ENCODE measurements at regions not wholly inside any gene's neighbourhood (a gene's known extent, or its start where the extent isn't known, plus 50 kb on each side); places are given as distances from the start of the nearest gene placed in this dataset.

DNA sequence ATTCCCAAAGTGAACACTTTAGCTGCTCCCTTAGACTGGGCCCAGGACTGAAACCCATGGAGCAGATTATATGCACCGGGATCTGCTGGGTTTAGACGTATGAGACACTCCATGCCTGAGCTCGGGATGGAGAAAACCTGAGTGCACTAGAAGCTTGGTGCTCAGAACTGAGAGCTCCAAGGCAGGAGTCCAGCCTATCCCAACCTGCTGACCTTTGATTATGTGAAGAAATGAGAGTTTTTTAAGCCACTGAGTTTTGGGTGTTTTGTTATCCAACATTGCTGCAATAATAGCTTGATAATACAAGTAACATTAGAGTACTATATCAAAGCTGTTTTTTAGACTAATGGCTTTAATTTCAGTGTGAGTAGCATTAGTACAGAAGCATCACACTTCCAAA lies 131.5 kb upstream of the KCNK1 start:
- no peak overlapping the region for H3K27ac Mint-ChIP-seq
- Histone ChIP-seq H3T11ph (ENCODE audit: low read length) (no peak overlapping the region), H3K79me1 (ENCODE audit: insufficient read depth, low read depth, low read length, poor library complexity, severe bottlenecking) (no peaks in the 10 kb centered on the region), H3K18ac (ENCODE audit: insufficient read length, low read depth, low read length) (no peak overlapping the region), H2BK120ac (ENCODE audit: low read depth, low read length, poor library complexity, severe bottlenecking) (no peak overlapping the region), H2BK20ac (ENCODE audit: low read depth, low read length, poor library complexity, severe bottlenecking) (no peak overlapping the region), H3K27ac (ENCODE audit: insufficient read length, low read depth, low read length) (no peak overlapping the region), H4K5ac (ENCODE audit: insufficient read length, low read depth, low read length) (no peak overlapping the region), H3K56ac (ENCODE audit: insufficient read length, low read depth, low read length) (no peak overlapping the region), H4K8ac (replicated peaks; ENCODE audit: insufficient read length, low read depth, low read length) (no peak overlapping the region), H3K9me3 (ENCODE audit: control insufficient read depth, low read depth, low read length) (no peaks in the 10 kb centered on the region), H3K4ac (ENCODE audit: low read depth, low read length) (no peak overlapping the region), H2AK5ac (ENCODE audit: insufficient read length, low read length) (no peak overlapping the region), H3K14ac (ENCODE audit: insufficient read depth, low read length) (no peak overlapping the region), H4K91ac (ENCODE audit: insufficient read length, low read depth, low read length) (no peak overlapping the region), H3K23ac (ENCODE audit: insufficient read length, low read depth, low read length) (no peak overlapping the region), H2BK12ac (ENCODE audit: insufficient read length, low read depth, low read length) (no peak overlapping the region), H3K23me2 (ENCODE audit: insufficient read length, low read depth, low read length, poor library complexity, severe bottlenecking) (no peaks in the 10 kb centered on the region), H3K4me1 (ENCODE audit: insufficient read depth, low read length) (no peaks in the 10 kb centered on the region), H4K20me1 (ENCODE audit: control insufficient read depth, insufficient read depth, insufficient read length) (no peaks in the 10 kb centered on the region), H3K4me2 (ENCODE audit: insufficient read depth, insufficient read length, low read length) (no peak overlapping the region), H3K79me2 (ENCODE audit: insufficient read depth, low read length) (no peaks in the 10 kb centered on the region), H2AFZ (ENCODE audit: low read length) (no peak overlapping the region), H2BK5ac (ENCODE audit: insufficient read length, low read length) (no peak overlapping the region), H3K27me3 (ENCODE audit: insufficient read depth, low read length) (no peaks in the 10 kb centered on the region), H3K9ac (ENCODE audit: extremely low read depth, insufficient read length, low read length) (no peak overlapping the region), H2BK15ac (ENCODE audit: low read depth, low read length) (no peak overlapping the region)
- TF ChIP-seq, protein P1, sequence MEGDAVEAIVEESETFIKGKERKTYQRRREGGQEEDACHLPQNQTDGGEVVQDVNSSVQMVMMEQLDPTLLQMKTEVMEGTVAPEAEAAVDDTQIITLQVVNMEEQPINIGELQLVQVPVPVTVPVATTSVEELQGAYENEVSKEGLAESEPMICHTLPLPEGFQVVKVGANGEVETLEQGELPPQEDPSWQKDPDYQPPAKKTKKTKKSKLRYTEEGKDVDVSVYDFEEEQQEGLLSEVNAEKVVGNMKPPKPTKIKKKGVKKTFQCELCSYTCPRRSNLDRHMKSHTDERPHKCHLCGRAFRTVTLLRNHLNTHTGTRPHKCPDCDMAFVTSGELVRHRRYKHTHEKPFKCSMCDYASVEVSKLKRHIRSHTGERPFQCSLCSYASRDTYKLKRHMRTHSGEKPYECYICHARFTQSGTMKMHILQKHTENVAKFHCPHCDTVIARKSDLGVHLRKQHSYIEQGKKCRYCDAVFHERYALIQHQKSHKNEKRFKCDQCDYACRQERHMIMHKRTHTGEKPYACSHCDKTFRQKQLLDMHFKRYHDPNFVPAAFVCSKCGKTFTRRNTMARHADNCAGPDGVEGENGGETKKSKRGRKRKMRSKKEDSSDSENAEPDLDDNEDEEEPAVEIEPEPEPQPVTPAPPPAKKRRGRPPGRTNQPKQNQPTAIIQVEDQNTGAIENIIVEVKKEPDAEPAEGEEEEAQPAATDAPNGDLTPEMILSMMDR (conservative IDR thresholded peaks at IDR 0.05) = no peak
- peaks cover 8% of the 10 kb centered on the region in 2 experiments; a peak in 3 of 4 replicates for H3K4me1 Mint-ChIP-seq
- DNase-seq = no peak
- peaks cover 6% of the 10 kb centered on the region; the same call in 1 of the 2 replicates for H3K27me3 Mint-ChIP-seq (ENCODE audit: low read depth)
- peaks cover 0 to 3% (median 0%) of the 10 kb centered on the region in 3 experiments; a peak in 2 of 7 replicates for H3K36me3 Mint-ChIP-seq (ENCODE audit: insufficient read depth in 1 of 3, low read depth in 3 of 3)
- WGBS (ENCODE audit: extremely low coverage, insufficient read length, low lambda C conversion rate) = no CpG with 5 or more reads among the region's 3 CpGs
- peaks cover 0 to 2% of the 10 kb centered on the region in 2 experiments; a peak in 1 of 5 replicates for H3K9me3 Mint-ChIP-seq
- H3K4me3 Mint-ChIP-seq = no peak overlapping the region

All from H9 (cell line).